HT-29 (cell line): ENCODE measurements at regions not wholly inside any gene's neighbourhood (a gene's known extent, or its start where the extent isn't known, plus 50 kb on each side); places are given as distances from the start of the nearest gene placed in this dataset.
"Not testable (repeated sequence)": the region's sequence is repeated elsewhere in the genome, so short reads cannot be mapped to it uniquely, and the experiment has no call there.

Experiments used
- DNase-seq: peaks from one replicate; pipeline ENCODE4 v3.0.0-alpha.2; 2015; ENCODE audit warnings: low spot score

DNA sequence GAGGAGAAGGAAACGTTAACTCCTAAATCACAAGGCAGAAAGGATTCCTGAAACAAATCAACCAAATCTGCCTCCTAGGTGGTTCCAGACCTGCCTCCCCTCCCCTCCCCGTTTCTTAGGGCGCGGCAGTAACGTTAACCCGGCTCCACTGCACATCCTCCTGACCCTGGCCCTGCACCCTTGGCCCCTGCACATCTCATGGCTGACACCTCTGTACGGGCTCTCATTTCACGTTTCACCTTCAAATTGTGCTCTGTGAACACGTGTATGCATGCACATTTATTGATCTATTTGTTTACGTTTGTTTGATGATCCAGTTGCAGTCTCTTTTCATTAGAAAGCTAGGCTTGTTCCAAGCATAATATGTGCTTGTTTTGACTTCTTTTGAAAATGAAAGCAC is 358.1 kb downstream of the ADGRD1 start:
- no peak for DNase-seq

DNA sequence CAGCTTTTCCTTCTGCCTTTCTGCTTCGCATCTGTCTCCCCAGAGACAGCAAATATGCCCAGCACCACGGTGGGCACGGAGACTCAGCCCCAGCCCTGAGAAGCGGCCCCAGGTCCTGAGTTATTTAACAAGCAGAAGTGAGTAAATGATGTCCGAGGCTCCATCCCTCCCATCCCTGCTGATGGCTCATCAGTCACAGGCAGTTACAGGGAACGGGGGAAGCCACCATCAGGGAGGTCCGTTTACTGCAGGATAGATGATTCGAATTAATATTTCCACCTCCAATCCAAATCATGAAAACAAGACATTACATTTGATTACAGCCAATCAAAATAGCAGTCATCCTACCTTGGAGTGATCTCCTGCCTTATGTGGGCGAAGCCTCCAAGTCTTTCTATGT is 358.7 kb downstream of the ADGRD1 start:
- not testable (repeated sequence) for DNase-seq

DNA sequence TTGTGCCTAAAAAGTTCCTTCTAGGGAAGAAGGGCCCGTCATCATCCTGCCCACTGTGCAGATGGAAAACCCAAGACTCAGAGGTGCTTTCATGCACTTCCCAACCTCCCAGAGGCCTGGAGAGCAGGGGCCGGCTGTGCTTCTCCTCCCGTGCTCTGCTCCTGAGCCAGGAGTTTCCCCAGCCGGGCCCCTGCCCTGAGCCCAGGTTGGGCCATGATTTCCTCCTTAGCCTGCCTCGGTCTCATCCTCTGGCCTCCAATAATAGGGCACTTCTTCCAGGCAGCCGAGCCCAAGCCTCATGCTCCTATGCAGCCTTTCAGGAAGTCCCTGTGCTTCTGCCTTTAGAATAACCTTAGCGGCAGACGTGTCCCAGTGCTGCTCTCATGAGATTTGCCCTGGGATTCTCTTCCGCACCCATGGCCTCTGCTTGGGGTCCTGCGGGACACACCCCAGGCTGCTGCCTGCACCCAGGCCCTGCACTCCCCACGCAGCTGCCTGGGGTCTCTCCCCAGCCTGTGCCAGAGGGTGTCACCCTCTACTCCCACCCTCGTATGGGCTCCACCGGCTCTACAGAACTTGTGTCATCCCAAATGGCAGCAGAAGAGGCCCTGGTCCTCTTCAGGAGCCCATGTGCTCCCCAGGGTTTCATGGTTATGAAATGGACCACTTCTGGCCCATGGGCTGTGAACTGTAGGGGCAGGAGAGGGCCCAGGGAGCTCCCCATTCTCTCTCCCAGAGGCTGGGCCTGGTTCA is 359.3 kb downstream of the ADGRD1 start:
- DNase-seq: no peak

DNA sequence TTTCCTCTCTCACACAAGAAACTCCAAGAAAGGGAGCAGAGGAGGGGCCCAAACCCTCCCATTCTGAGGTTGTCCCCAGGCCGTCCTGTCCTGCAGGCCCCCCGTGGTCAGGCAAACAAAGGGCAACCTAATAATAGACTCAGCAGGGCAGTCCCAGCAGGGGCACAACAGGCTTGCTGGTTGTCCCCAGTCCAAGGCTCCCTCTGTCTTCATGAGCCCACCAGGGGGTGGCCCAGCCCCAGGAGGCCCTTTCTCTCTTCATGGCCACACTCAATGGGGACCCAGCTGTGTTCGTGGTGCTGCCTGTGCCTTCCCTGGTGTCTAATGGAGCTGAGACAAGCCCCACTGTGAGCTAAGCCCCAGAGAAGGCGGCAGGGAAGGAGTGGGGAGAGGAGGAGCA is 359.9 kb downstream of the ADGRD1 start:
- no peak for DNase-seq

DNA sequence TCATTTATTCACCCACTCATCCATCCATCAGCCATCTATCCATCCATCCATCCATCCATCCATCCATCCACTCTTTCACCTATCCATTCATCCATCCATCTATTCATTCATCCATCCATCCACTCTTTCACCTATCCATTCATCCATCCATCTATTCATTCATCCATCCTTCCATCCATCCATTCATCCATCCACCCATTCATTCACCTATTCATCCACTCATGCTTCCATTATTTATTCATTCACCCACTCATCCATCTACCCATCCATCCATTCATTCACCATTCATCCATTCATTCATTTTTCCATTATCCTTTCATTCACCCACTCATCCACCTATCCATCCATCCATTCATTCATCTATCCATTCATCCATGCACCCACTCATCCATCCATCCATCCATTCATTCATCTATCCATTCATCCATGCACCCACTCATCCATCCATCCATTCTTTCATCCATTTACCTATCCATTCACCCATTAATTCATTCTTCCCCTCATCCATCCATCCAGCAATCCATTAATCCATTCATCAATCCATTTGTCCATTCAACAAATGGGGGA is 360.9 kb downstream of the ADGRD1 start:
- DNase-seq: no peak

DNA sequence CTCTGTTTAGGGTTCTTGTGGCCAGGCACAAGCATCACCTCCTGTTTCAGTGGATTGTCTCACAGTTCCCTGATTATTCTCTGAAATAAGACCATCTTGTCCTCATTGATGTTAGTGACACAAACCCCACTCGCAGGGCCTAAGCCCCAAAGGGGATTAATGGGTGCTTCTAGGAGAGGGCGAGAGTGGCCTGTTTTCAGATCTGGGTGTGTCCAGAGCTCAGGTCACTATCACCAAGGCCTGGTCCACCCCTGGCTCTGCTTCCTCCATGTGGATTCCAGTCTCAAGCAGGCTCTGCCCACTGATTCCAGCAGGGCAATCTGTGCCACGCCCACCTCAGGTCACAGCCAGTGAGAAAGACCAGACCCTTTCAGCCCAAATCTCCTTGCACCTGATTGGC is 361.9 kb downstream of the ADGRD1 start:
- no peak for DNase-seq

DNA sequence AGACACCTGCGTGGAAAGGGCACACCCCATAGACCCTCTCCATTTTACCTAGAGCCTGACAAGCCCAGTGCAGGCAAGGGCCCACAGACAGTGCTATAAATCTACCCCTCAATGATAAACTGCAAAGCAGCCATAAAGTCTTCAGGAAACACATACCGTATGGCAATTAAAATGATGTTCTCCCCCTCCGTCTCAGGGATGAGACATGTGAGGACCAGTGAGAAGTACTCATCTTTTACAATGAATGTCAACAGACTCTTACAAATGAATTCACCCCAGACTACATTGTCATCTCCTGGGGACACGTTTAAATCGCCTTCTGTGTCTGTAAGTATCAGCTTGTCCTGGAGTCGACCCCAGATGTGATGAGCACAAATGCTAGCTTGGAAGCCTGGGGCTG is 362.7 kb downstream of the ADGRD1 start:
- DNase-seq: no peak

DNA sequence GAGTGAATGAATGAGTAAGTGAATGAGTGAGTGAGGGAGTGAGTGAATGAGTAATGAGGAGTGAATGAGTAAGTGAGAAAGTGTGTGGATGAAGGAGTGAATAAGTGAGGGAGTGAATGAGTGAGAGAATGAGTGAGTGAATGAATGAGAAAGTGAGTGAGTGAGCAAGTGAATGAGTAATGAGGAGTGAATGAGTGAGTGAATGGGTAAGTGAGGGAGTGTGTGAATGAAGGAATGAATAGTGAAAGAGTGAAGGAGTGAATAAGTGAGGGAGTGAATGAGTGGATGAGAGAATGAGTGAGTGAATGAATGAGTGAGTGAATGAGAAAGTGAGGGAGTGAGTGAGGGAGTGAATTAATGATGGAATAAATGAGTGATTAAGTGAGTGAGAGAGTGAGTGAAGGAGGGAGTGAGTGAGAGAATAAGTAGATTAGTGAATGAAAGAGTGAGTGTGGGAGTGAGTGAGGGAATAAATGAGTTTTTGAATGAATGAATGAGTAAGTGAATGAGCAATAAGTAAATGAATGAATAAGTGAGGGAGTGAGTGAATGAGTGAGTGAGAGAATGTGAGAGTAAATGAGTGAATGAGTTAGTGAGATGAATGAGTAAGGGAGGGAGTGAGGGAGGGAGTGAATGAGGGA is 364.5 kb downstream of the ADGRD1 start:
- no peak for DNase-seq

DNA sequence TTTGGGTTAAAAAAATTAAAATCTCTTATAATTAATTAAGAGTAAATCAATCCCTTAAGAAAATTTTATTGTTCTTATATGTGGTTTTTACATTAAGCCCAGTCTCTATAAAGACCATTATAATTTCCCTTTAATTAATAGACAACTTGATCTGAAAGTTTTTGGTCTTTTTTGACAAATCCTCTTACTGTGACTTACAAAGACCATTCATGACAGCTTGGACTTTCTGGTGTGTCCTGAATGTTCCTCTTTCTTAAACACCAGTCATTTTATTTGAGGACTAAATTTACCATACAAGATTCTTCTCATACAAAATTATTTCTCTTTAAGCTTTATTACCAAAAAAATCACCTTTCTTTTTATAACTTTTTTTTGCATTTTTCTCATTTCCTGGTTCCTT is 368.3 kb downstream of the ADGRD1 start:
- no peak for DNase-seq

DNA sequence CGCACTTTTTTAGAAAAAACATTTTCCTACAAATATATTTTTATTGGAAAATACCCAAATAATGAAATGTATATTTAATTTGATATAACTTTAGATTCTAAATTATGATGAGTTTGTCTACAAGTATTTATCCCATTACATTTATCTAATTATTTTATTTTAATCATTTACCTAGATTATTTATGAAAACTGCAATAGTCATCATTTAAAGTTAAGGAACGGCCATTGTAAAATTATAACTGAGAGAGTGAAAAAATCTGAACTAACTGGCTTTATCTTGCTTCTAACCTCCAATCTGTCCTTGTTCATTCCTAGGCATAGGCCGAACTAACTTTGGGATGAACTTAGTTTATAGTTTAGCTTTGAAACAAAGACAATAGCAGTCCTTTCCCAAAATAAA is 368.8 kb downstream of the ADGRD1 start:
- not testable (repeated sequence) for DNase-seq

DNA sequence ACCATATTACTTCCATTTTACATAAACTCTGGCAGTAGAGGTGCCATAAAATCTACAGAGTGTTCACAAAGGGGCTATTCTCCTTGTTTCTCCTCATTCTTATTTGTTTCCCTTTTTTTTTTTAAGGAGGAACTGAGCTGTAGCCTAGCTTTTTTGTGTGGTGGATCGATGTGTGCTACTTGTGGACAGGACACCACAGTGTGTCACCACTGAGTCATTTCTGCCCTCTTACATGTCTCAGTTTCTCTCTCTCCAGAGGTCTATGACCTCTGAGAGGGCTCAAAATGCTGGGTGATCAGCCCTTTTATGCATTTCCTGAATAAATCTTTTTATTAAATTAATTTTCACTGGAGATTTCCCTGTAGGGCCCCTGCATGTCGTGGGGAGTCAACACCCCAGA is 370.2 kb downstream of the ADGRD1 start:
- DNase-seq: no peak

DNA sequence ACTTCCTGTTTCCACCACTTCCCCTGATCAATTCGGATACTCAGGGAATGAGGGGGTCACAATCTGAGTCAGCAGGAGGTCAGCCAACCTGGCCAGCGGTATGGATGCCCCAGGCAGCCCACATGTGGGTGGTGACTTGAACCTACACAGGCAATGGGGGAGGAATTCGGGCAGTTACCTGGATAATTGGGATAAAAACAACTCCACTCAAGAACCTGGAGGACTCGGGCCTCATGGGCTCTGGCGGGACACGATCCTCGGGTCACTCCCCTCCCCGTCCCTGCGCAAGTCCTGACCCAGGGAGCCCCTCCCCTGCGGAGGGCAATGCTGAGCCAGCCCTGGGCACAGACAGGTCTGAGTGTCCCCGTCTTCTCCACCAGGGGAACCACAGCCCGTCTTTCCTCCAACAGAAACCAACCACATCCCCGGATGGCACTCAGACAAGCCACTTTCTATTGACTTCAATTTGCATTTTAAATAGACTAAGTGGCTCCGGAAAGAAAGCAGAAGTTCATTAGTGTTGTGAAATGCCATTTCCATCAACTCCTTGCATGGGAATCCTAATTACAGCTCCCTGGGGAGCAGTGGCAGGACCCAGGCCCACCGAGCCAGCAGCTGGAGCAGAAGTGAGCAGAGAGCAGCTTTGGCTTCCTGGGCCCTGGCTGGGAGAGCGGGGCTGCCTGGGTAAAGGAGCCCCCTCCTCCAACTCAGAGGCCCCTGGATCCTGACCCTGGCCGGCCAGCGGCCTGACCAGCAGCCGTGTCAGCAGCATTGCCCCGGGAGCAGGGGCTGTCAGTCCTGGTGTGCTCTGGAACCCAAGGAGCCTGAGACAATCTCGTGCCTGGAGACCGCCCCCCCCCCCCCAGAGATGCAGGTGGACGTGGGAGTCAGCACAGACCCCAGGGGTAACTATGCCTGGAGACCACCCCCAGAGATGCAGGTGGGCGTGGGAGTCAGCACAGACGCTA is 374.1 kb downstream of the ADGRD1 start:
- DNase-seq: peak; percentile 1

DNA sequence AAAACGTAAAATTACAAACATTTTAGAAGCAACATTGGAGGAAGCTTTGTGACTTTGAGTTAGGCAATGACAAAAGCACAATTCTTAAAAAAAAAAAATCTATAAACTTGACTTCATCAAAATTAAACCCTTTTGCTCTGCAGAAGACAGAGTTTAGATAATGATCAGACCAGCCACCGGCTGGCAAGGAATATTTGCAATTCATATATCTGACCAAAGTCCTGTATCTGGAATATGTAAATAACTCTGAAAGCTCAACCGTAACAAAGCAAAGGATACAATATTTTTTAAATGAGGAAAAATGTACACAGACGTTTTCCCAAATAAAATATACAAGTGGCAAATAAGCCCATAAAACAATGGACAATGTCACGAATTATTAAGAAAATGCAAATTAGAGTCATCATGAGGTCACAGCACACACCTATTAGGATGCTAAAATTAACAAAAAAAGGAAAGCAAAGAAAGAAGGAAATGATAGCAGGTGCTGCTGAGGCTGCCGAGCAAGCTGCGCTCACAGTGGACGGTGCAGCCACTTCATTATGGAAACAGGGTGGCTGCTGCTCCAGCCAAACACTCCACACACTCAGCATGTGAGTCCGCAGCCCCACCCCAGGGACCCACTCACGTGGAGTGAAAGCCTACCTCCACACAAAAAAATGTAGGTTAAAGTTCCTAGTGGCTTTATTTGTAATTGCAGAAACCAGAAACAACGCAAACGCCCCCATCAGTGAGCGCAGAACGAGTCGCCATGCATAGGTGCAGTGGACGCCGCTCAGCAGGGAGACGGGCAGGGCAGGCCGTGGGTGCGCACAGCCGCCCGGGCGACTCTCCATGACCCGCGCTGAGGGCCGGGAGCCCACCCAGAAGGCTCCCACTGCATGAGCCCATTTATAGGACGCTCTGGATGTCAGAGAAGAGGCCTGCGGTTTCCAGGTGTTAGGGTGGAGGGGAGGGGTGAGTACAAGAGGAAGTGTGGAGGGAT is 375.4 kb downstream of the ADGRD1 start:
- DNase-seq: not testable (repeated sequence)

DNA sequence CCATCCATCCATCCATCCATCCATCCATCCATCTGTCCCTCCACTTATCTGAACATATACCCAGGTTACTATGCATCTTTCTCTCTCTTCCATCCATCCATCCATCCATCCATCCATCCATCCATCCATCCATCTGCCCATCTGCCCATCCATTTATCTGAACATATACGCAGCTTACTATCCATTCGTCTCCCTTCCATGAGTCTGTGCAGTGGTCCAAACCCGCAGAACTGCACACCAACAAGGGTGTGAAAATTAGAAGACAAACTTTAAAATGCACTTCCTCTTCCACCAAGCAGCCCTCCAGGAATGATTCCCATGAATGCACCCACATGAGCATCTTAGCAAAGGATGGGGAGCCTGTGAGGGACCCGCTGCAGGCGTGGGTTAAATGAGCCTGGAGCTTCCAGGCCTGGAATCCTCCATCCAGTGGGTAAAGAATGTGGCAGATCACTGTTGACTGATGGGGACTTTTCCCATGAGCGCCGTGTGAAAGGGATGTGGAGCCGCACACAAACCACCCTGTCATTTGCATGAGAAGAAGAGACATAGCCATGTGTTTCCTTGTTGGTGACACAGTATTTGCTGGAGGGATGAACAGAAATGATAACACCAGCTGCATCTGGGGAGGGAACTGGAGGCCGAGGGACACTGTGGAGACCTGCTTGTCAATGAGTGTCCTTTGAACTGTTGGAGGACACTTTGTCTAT is 376.6 kb downstream of the ADGRD1 start:
- DNase-seq: no peak

DNA sequence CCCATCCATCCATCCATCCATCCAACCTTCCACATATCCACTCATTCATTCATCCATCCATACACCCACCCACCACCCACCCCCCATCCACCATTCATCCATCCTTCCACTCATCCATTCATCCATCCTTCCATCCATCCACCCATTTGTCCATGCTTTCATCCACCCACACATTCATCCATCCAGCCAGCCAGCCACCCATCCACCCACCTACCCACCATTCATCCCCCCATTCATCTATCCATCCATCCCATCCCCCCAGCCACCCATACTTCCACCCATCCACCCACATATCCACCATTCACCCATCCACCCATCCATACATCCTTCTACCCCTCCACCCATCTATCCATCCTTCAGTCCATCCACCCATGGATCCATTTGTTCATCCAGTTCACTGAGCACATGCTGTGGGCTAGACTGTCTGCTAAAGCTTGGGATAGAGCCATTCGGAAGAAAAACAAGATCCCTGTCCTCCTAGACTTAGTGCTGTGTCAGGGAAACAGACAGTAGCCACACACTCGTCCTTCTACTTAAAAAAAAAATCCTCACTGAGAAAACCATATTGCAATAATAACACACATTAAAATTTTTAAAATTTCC is 377.5 kb downstream of the ADGRD1 start:
- DNase-seq: no peak

DNA sequence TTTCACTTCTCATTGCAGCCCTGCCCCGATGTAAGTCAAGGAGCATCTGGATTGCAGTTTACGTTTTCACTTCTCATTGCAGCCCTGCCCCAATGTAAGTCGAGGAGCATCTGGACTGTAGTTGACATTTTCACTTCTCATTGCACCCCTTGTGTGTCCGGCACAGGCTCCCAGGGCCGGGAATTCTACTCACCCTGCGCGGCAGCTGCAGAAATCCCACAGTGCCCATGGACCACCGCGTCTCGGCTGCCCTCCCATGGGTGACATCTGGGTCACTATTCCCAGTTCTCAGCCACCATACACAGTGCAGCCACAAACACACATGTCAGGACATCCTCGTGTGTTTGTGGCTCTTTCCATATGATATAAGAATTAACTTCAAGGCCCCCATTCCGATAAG is 378.5 kb downstream of the ADGRD1 start:
- no peak for DNase-seq

DNA sequence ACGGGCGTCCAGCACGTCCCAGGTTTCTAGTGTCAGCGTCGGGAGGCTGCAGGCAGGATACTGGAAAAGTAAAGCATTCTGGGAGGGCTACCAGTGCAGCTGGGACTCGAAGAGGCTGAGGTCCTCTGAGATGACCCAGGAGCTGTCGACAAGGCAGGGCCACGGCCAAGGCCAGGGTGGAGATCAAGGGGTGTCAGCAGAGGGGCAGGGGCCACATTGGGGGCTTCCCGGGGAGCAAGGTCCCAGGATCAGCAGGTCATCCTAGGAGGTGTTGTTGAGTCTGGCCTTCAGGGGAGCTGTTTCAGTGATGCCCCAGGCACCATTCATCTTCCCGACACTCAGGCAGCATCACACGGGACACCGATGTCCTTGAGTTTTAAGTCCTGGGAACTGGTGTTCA is 377.8 kb upstream of the SFSWAP start:
- DNase-seq: no peak

DNA sequence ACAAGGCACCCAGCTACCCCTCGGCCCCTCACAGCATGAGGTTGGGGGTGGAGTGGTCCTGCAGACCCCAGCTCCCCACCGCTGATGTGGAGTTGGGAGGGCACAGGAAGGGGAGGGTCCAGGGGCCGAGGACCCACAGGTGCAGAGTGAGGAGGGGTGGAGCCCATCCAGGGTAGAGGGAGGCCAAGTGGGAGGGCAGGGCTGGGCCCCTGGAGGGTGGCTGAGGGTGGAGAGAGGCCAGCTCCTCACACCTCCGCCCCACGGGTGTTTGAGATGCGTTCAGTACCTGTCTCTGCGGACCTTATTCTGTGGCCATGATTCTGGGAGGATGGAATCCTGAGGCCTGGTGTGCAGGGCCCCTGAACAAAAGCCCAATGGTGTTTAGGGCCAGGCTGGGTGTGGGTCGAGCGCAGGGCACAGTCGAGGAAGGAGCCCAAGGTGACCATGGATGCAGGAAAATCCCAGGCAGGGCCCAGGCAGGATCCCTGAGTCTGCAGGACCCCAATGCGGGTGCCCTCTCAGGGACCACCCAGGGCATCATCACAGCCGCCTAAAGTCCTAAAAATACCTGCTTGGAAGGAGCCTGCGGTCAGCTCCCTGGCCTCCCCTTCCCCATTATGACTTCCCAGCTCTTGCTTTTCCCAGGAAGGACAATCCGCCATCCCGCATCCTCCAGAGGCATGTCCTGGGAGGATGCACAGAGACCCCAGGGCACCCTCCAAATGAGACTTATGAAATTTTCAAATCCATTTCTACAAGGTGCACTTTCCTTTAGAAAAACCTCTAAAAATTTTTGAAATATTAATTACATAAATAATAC is 377.1 kb upstream of the SFSWAP start:
- no peak for DNase-seq

DNA sequence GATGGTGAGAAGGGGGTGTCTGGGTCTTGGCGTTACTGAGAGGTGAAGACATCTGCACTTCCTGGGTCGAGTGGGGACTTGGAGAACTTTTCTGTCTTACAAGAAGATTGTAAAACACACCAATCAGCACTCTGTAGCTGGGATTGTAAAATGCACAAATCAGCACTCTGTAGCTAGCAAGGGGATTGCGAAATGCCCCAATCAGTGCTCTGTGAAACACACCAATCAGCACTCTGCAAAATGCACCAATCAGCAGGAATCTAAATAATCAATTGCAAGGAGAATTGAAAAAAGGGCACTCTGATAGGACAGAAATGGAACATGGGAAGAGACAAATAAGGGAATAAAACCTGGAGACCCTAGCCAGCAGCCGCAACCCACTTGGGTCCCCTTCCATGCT is 376.1 kb upstream of the SFSWAP start:
- no peak for DNase-seq
